ENCODE measurements at regions not wholly inside any gene's neighbourhood (a gene's known extent, or its start where the extent isn't known, plus 50 kb on each side); places are given as distances from the start of the nearest gene placed in this dataset.

GRCh38 chr13:34028496-34029442 lies 210.8 kb downstream of the RFC3 start:
- Histone ChIP-seq H3F3A (ENCODE audit: low read depth) (no peaks in the 10 kb centered on the region), H3K9me2 (replicated peaks; ENCODE audit: low read depth, low read length) (no peaks in the 10 kb centered on the region), H3K36me3 (ENCODE audit: insufficient read depth, low read length) (no peaks in the 10 kb centered on the region), H3K4me3 (ENCODE audit: low read length, poor library complexity, severe bottlenecking) (no peak overlapping the region), H4K20me1 (ENCODE audit: insufficient read depth, low read length, poor library complexity, severe bottlenecking) (no peaks in the 10 kb centered on the region), H3K9me3 (ENCODE audit: insufficient read depth, low read depth, low read length) (no peaks in the 10 kb centered on the region), H3K9ac (ENCODE audit: low read depth, low read length, poor library complexity, severe bottlenecking) (no peak overlapping the region), H3K4me2 (ENCODE audit: low read depth, low read length, poor library complexity, severe bottlenecking) (no peak overlapping the region), H3K27me3 (ENCODE audit: insufficient read depth, low read length, poor library complexity, severe bottlenecking) (no peaks in the 10 kb centered on the region), H2AFZ (ENCODE audit: low read length) (no peak overlapping the region), H3K79me2 (ENCODE audit: insufficient read depth, low read length) (no peaks in the 10 kb centered on the region), H3K4me1 (ENCODE audit: insufficient read depth, low read length, poor library complexity, severe bottlenecking) (no peaks in the 10 kb centered on the region)
- TF ChIP-seq EZH2phosphoT487 (IDR thresholded peaks at IDR 0.05; ENCODE audit: borderline replicate concordance) (no peak), CTCF (conservative IDR thresholded peaks at IDR 0.05; ENCODE audit: low read length) (no peak)

GRCh38 chr13:34030782-34031181 lies 212.8 kb downstream of the RFC3 start:
- H3K4me3 ChIP-seq (ENCODE audit: low read length, poor library complexity, severe bottlenecking): no peak overlapping the region
- no peak for TF ChIP-seq EZH2phosphoT487 (IDR thresholded peaks at IDR 0.05; ENCODE audit: borderline replicate concordance)
- TF ChIP-seq CTCF (conservative IDR thresholded peaks at IDR 0.05; ENCODE audit: low read length): no peak
- H3F3A ChIP-seq (ENCODE audit: low read depth): no peaks in the 10 kb centered on the region

GRCh38 chr13:34031610-34032009 lies 213.7 kb downstream of the RFC3 start:
- Histone ChIP-seq H3K4me1 (ENCODE audit: insufficient read depth, low read length, poor library complexity, severe bottlenecking) (no peaks in the 10 kb centered on the region), H3K4me2 (ENCODE audit: low read depth, low read length, poor library complexity, severe bottlenecking) (no peak overlapping the region), H3K9me3 (ENCODE audit: insufficient read depth, low read depth, low read length) (no peaks in the 10 kb centered on the region), H3K36me3 (ENCODE audit: insufficient read depth, low read length) (no peaks in the 10 kb centered on the region), H3K4me3 (ENCODE audit: low read length, poor library complexity, severe bottlenecking) (no peak overlapping the region), H2AFZ (ENCODE audit: low read length) (no peak overlapping the region), H3K79me2 (ENCODE audit: insufficient read depth, low read length) (no peaks in the 10 kb centered on the region), H3F3A (ENCODE audit: low read depth) (no peaks in the 10 kb centered on the region), H3K9me2 (replicated peaks; ENCODE audit: low read depth, low read length) (no peaks in the 10 kb centered on the region), H4K20me1 (ENCODE audit: insufficient read depth, low read length, poor library complexity, severe bottlenecking) (no peaks in the 10 kb centered on the region), H3K9ac (ENCODE audit: low read depth, low read length, poor library complexity, severe bottlenecking) (no peak overlapping the region), H3K27me3 (ENCODE audit: insufficient read depth, low read length, poor library complexity, severe bottlenecking) (no peaks in the 10 kb centered on the region)
- TF ChIP-seq EZH2phosphoT487 (IDR thresholded peaks at IDR 0.05; ENCODE audit: borderline replicate concordance): no peak
- TF ChIP-seq CTCF (conservative IDR thresholded peaks at IDR 0.05; ENCODE audit: low read length): no peak

More at GRCh38 chr13:34030782-34031181, 212.8 kb downstream of the RFC3 start:
- Histone ChIP-seq H3K9me2 (replicated peaks; ENCODE audit: low read depth, low read length) (no peaks in the 10 kb centered on the region), H3K4me2 (ENCODE audit: low read depth, low read length, poor library complexity, severe bottlenecking) (no peak overlapping the region), H2AFZ (ENCODE audit: low read length) (no peak overlapping the region), H4K20me1 (ENCODE audit: insufficient read depth, low read length, poor library complexity, severe bottlenecking) (no peaks in the 10 kb centered on the region), H3K36me3 (ENCODE audit: insufficient read depth, low read length) (no peaks in the 10 kb centered on the region), H3K4me1 (ENCODE audit: insufficient read depth, low read length, poor library complexity, severe bottlenecking) (no peaks in the 10 kb centered on the region), H3K9me3 (ENCODE audit: insufficient read depth, low read depth, low read length) (no peaks in the 10 kb centered on the region), H3K9ac (ENCODE audit: low read depth, low read length, poor library complexity, severe bottlenecking) (no peak overlapping the region), H3K27me3 (ENCODE audit: insufficient read depth, low read length, poor library complexity, severe bottlenecking) (no peaks in the 10 kb centered on the region), H3K79me2 (ENCODE audit: insufficient read depth, low read length) (no peaks in the 10 kb centered on the region)
